Sigmoid colon (tissue), 6 donors: ENCODE measurements at regions not wholly inside any gene's neighbourhood (a gene's known extent, or its start where the extent isn't known, plus 50 kb on each side); places are given as distances from the start of the nearest gene placed in this dataset.
"Not testable (repeated sequence)": the region's sequence is repeated elsewhere in the genome, so short reads cannot be mapped to it uniquely, and the experiment has no call there.

Experiments
- DNase-seq: peaks from one replicate; pipeline ENCODE4 v3.0.0-alpha.2; 2019
- H3K27ac ChIP-seq, 4 donors: fragments of 200-600 bp; sonication (generic); one replicate each; pipeline ENCODE4 v1.5.1; 2016 to 2019; ENCODE audit warnings: mild to moderate bottlenecking in 1 of 4
- H3K27me3 ChIP-seq, 3 donors: fragments of 200-600 bp; sonication (generic); one replicate each; pipeline ENCODE4 v1.5.1; 2019; ENCODE audit warnings: mild to moderate bottlenecking in 1 of 3
- H3K36me3 ChIP-seq, 4 donors: fragments of 200-600 bp; sonication (generic); one replicate each; pipeline ENCODE4 v1.5.1; 2016 to 2019
- H3K4me1 ChIP-seq, 4 donors: fragments of 200-600 bp; sonication (generic); one replicate each; pipeline ENCODE4 v1.5.1; 2017 to 2019
- H3K4me3 ChIP-seq, 4 donors: fragments of 200-600 bp; sonication (generic); one replicate each; pipeline ENCODE4 v1.5.1; 2017 to 2019; ENCODE audit warnings: mild to moderate bottlenecking in 2 of 4, moderate library complexity in 1 of 4
- H3K9me3 ChIP-seq, 4 donors: fragments of 200-600 bp in 3 of 4; sonication (generic) in 3 of 4; one replicate each; pipeline versions ENCODE4 v1.5.1 to v1.6.1; 2013 to 2019
- EP300 ChIP-seq, 4 donors: sonication (generic); formaldehyde crosslinking; IDR thresholded peaks; one replicate each; pipeline ENCODE4 v1.6.1; 2017; ENCODE audit warnings: antibody characterized with exemption in 4 of 4
- POLR2A ChIP-seq, 2 donors: fragments of 450-650 bp; IDR thresholded peaks; one replicate each; pipeline ENCODE4 v1.6.1; 2016; ENCODE audit warnings: antibody characterized with exemption in 2 of 2, mild to moderate bottlenecking in 2 of 2, moderate library complexity in 2 of 2
- POLR2AphosphoS5 ChIP-seq, 4 donors: sonication (generic); formaldehyde crosslinking; IDR thresholded peaks; one replicate each; pipeline ENCODE4 v1.6.1; 2017; ENCODE audit warnings: antibody characterized with exemption in 4 of 4
- WGBS, 2 donors: extraction: QIAGEN DNeasy Blood & Tissue Kit; methylation state at CpG; one replicate each; pipeline ENCODE4 v1.1.7; 2013; 5-methylcytosine and 5-hydroxymethylcytosine counted together
- intact Hi-C: fragments of 100-400 bp; cut with DNase I; formaldehyde crosslinking; loops from one replicate; pipeline ENCODE4 v1.15.1; 2023
- TF ChIP-seq, protein P1 (sequence below), 4 experiments: fragments of 450-650 bp in 3 of 4; fragments of 200-600 bp in 1 of 4; IDR thresholded peaks; one replicate each; pipeline ENCODE4 v1.5.1; 2016 to 2019; ENCODE audit warnings: antibody characterized with exemption in 4 of 4, mild to moderate bottlenecking in 3 of 4, moderate library complexity in 2 of 4
- donor health status: healthy with polysubstance abuse.
- donor health status: healthy.

DNA sequence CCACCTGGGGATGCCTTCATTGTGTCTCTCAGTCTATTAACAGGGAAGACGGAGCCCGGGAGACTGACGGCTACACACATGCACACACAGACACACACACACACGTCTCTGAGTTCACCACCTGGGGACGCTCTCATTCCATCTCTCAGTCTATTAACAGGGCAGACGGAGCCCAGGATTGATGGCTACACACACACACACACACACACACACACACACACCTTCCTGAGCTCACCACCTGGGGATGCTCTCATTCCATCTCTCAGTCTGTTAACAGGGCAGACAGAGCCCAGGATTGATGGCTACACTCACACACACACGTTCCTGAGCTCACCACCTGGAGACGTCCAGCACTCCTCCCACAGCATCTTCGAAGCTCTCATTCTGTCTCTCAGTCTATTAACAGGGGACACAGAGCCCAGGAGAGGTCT lies 143.9 kb downstream of the OR4M2 start:
- no peaks in the 10 kb centered on the region for H3K4me1 ChIP-seq
- intact Hi-C loops: no loop called here
- H3K36me3 ChIP-seq: no peaks in the 10 kb centered on the region
- peaks cover 0 to 9% (median 0%) of the 10 kb centered on the region in 4 donors for H3K9me3 ChIP-seq
- no peak for TF ChIP-seq POLR2AphosphoS5 (IDR thresholded peaks at IDR 0.05)
- 76 to 81% methylated on average over 9 of the region's 9 CpGs for WGBS, 2 donors
- no peaks in the 10 kb centered on the region for H3K27me3 ChIP-seq
- H3K27ac ChIP-seq: no peak overlapping the region
- DNase-seq: peak; percentile 37
- no peak overlapping the region for H3K4me3 ChIP-seq

DNA sequence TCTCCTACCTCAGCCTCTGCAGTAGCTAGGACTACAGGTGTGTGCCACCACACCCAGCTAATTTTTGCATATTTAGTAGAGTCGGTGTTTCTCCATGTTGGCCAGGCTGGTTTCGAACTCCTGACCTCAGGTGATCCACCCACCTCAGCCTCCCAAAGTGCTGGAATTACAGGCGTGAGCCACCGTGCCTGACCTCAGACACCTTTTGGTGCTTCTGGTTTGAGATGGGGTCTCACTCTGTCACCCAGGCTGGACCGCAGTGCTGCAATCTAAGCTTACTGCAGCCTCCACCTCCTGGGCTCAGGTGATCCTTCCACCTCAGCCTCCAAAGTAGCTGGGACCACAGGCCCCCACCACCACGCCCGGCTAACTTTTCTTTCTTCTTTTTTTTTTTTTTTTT lies 144.6 kb downstream of the OR4M2 start:
- 91 to 93% methylated on average over 7 of the region's 7 CpGs for WGBS, 2 donors
- intact Hi-C loops: not testable (repeated sequence)
- DNase-seq: peak; percentile 33

DNA sequence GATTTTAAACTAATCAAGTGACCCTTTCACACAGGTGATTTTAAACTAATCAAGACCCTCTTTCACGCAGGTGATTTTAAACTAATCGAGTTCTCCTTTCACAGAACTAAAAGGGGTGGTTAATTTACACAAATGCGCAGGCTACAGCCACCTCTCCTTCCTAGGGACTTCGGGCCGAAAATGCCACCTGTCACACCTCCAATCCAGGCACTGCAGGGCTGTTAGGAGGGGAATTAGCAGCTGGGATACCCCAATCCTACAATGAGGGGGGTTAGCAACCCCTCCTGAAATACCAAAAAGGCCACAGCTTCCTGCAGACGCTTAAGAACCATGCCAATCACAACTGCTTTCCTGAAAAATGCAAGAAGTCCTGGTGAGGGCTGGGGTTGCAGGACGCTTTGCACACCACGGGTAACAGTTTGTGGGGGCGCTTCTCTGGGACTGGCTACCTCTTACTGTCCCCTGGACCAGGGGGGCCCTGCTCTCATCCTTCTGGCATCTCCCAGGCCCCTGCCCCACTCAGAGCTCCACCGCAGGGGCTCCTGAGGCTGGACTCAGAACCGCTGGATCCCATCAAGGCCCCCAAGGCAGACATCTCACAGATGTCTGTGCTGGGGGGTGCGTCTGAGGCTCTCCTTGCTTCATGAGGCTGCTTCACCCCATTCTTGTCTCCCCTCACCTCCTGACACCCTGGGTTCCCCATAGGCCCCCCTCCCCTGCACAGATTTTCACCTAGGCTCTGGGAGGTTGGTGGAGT lies 145.9 kb downstream of the OR4M2 start:
- DNase-seq: peak; percentile 12
- 76 to 79% methylated on average over 12 of the region's 12 CpGs for WGBS, 2 donors
- Histone ChIP-seq H3K27ac (no peak overlapping the region), H3K36me3 (no peaks in the 10 kb centered on the region), H3K27me3 (no peaks in the 10 kb centered on the region), H3K4me1 (no peaks in the 10 kb centered on the region), H3K9me3 (peaks cover 0 to 9% (median 0%) of the 10 kb centered on the region in 4 donors), H3K4me3 (no peak overlapping the region)
- TF ChIP-seq EP300 (IDR thresholded peaks at IDR 0.05): no peak
- no peak for TF ChIP-seq POLR2AphosphoS5 (IDR thresholded peaks at IDR 0.05)
- no peak for TF ChIP-seq POLR2A (IDR thresholded peaks at IDR 0.05)
- TF ChIP-seq, protein P1, sequence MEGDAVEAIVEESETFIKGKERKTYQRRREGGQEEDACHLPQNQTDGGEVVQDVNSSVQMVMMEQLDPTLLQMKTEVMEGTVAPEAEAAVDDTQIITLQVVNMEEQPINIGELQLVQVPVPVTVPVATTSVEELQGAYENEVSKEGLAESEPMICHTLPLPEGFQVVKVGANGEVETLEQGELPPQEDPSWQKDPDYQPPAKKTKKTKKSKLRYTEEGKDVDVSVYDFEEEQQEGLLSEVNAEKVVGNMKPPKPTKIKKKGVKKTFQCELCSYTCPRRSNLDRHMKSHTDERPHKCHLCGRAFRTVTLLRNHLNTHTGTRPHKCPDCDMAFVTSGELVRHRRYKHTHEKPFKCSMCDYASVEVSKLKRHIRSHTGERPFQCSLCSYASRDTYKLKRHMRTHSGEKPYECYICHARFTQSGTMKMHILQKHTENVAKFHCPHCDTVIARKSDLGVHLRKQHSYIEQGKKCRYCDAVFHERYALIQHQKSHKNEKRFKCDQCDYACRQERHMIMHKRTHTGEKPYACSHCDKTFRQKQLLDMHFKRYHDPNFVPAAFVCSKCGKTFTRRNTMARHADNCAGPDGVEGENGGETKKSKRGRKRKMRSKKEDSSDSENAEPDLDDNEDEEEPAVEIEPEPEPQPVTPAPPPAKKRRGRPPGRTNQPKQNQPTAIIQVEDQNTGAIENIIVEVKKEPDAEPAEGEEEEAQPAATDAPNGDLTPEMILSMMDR (IDR thresholded peaks at IDR 0.05): no peak
- intact Hi-C loops: no loop called here

More for the DNA sequence above, 144.6 kb downstream of the OR4M2 start:
- H3K27me3 ChIP-seq, H3K9me3 ChIP-seq, H3K4me3 ChIP-seq, H3K27ac ChIP-seq, H3K36me3 ChIP-seq, H3K4me1 ChIP-seq: not testable (repeated sequence)

DNA sequence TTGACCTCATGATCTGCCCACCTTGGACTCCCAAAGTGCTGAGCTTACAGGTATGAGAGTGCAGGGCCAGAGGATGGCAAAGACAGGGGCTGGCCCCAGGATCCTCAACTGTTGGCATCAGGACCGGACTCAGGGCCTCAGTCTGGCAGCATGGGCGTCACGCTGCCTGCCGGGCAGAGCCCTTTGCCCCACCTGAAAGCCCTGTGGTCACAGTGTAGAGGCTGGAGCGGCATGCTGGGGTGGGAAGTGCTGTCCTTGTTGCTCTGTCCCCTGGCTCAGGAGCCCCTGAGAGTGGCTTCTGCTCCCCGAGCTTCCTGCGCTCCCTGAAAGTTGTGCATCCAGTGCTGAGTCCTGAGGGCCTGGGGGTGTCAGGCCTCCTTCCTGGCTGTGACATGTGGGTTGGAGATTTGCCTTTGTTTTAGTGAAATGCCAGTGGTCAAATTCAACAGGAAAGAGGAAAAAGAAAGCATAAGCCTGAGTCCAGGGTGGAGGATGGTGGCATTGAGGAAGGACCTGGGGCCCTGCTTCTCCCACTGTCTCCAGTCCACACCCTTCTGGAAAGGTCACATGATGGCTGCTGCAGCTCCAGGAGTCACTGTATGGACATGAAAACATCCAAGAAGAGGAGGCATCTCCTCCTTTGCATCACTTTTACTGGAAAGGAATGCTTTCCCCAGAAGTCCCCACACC lies 147.2 kb downstream of the OR4M2 start:
- TF ChIP-seq EP300 (IDR thresholded peaks at IDR 0.05) (no peak), POLR2A (IDR thresholded peaks at IDR 0.05) (no peak), POLR2AphosphoS5 (IDR thresholded peaks at IDR 0.05) (no peak)
- TF ChIP-seq, protein P1 (IDR thresholded peaks at IDR 0.05): no peak
- no peak for DNase-seq
- WGBS, 2 donors: 84 to 87% methylated on average over 7 of the region's 7 CpGs

DNA sequence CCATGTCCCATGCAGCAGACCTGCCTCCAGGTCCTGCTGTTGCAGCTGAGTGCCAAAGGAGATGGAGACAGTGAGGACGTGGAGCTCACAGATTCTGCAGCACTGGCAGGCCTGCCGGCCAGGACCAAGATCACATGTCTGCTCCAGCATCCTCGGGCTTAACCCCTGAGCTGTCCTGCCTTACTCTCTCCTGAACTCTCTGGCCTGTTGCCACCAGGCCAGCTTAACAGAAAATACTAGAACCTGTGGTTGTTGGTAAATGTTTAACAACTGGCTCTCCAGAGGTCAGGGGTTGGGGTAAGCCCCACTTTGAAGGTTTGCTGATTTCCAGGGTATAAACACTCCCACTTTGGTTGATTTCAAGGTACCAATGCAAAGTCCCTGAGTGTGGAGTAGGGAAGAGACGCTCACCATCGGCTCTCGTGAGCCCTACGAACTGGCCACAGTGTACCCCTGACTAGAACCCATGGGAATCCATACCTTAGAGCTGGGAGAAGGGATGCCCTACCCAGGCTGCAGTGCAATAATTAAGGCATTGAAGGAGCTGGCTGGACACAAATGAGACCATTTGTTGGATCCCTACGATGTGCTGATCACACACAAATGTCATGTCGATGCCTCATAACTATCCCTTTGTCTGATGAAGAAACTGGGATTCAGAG lies 147.9 kb downstream of the OR4M2 start:
- peaks cover 0 to 13% (median 0%) of the 10 kb centered on the region in 4 donors for H3K9me3 ChIP-seq
- no peak overlapping the region for H3K27ac ChIP-seq
- 82 to 87% methylated on average over 9 of the region's 9 CpGs for WGBS, 2 donors
- no peaks in the 10 kb centered on the region for H3K4me1 ChIP-seq
- DNase-seq: no peak
- intact Hi-C loops: no loop called here
- TF ChIP-seq, protein P1 (IDR thresholded peaks at IDR 0.05): no peak
- no peaks in the 10 kb centered on the region for H3K27me3 ChIP-seq
- H3K36me3 ChIP-seq: no peaks in the 10 kb centered on the region
- H3K4me3 ChIP-seq: no peak overlapping the region

More for the DNA sequence above, 147.2 kb downstream of the OR4M2 start:
- H3K4me1 ChIP-seq: no peaks in the 10 kb centered on the region
- H3K36me3 ChIP-seq: no peaks in the 10 kb centered on the region
- no peaks in the 10 kb centered on the region for H3K27me3 ChIP-seq
- peaks cover 0 to 9% (median 0%) of the 10 kb centered on the region in 4 donors for H3K9me3 ChIP-seq
- H3K4me3 ChIP-seq: no peak overlapping the region
- no peak overlapping the region for H3K27ac ChIP-seq
- intact Hi-C loops: no loop called here
